Pancreas (tissue), 10 donors: ENCODE measurements at regions not wholly inside any gene's neighbourhood (a gene's known extent, or its start where the extent isn't known, plus 50 kb on each side); places are given as distances from the start of the nearest gene placed in this dataset.
A peak's percentile ranks its signal among the peaks of the same experiment; 100 is the strongest.

Experiments used
- ATAC-seq, 4 donors: fragments of 200-7000 bp; cut with Tn5 transposase; one replicate each; pipeline versions ENCODE4 v1.8.0 to v1.9.1; 2020; ENCODE audit warnings: mild to moderate bottlenecking in 4 of 4, moderate library complexity in 4 of 4
- DNase-seq, 6 donors: peaks; one replicate each; pipeline ENCODE4 v3.0.0-alpha.2; 2020
- FAIRE-seq: peaks from 2 replicates; lab custom pipeline; 2012; peaks lifted over from hg19 to GRCh38; lab: Jason Lieb, UNC
- H3K27ac ChIP-seq, 4 donors: fragments of 200-600 bp; sonication (generic); 1 replicate in 3 of 4; 2 replicates in 1 of 4; pipeline versions ENCODE4 v1.5.0 to v1.8.0; 2020
- H3K27me3 ChIP-seq, 4 donors: fragments of 200-600 bp; one replicate each; pipeline ENCODE4 v1.8.0; 2021
- H3K36me3 ChIP-seq, 3 donors: fragments of 200-600 bp; sonication (generic) in 1 of 3; one replicate each; pipeline versions ENCODE4 v1.5.0 to v1.8.0; 2020 to 2021
- H3K4me1 ChIP-seq, 3 donors: fragments of 200-600 bp; one replicate each; pipeline ENCODE4 v1.8.0; 2021
- H3K4me3 ChIP-seq, 4 donors: fragments of 200-600 bp; sonication (generic) in 2 of 4; one replicate each; pipeline versions ENCODE4 v1.5.0 to v1.8.0; 2020 to 2021
- H3K9me3 ChIP-seq, 4 donors: fragments of 200-600 bp; one replicate each; pipeline ENCODE4 v1.8.0; 2021
- WGBS, 2 donors: extraction: QIAGEN DNeasy Blood & Tissue Kit; methylation state at CpG; one replicate each; pipeline ENCODE4 v1.1.7; 2013; 5-methylcytosine and 5-hydroxymethylcytosine counted together
- intact Hi-C, 3 donors: fragments of 100-400 bp; cut with DNase I; formaldehyde crosslinking; loops; one replicate each; pipeline versions ENCODE4 v1.11.1 to v1.14.2; 2022
- TF ChIP-seq, protein P1 (sequence below), 4 donors: fragments of 200-600 bp; sonication (generic) in 3 of 4; IDR thresholded peaks; one replicate each; pipeline versions ENCODE4 v1.5.0 to v1.8.0; 2021; ENCODE audit warnings: antibody characterized with exemption in 4 of 4
- donor health status: healthy with polysubstance abuse.
- donor health status: DM: no; HTN: no; CAD: no; lungs with moderate emphysema.
- donor health status: DM: no; HTN: no; CAD: no.
- donor health status: control.
- donor health status: control.
- donor health status: Bipolar disorder and iron deficiency.
- donor health status: DM: yes; HTN: yes; CAD: no.
- donor health status: DM: no; HTN: no; CAD: no.
- donor health status: DM: no; HTN: no; CAD: no.
- donor health status: DM: yes; HTN: yes; CAD: no.

DNA sequence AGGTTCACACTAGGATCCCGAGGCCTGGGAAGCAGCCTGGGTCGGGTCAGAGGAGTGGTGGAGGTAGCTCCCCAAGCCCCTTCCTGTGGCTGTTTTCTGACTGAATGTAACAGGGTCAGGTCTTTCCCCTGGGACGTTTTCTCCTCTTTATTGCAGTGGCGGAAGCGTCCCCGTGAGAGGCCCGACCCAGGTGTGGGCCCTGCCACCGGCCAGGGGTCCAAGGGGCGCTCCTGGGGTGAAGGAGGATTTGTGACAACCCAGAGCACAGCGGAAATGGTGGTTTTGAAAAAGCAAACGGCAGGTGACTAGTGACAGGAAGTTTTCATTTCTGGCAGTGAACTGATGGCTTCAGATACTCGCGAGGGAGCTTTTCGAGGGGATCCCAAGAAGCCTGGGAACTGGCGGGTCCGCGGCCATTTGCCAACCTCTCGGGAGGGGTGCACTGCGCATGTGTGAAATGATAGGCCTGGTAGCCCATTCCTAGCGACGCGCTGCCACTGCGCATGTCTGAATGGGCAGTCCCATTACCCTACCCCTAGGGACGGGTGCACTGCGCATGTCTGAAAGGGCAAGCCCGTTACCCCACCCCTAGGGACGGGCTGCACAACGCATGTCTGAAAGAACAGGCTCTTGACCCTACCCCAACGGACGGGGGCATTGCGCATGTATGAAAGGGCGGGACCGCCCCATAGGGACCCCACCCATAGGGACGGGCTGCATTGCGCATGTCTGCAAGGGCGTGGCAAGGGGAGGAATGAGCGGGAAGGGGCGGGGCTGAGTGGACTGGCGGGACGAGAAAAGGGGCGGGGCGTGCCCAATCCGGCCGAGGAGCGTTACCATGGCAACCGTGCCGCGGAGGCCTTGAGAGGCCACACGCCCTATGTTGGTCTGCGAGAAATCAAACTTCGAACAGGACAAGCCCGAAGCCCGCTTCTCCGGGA lies 1747.9 kb downstream of the TP53TG3F start:
- H3K4me1 ChIP-seq = no peaks in the 10 kb centered on the region
- no peaks in the 10 kb centered on the region for H3K27me3 ChIP-seq
- H3K27ac ChIP-seq = no peak overlapping the region
- WGBS, 2 donors = 37 to 50% methylated on average over 54 of the region's 54 CpGs
- FAIRE-seq (no peak), DNase-seq (peak in 3 of 6 donors; percentile 22 to 82 (median 53)), ATAC-seq (peak; percentile 38 to 80 (median 46))
- H3K36me3 ChIP-seq = no peaks in the 10 kb centered on the region
- no peaks in the 10 kb centered on the region for H3K9me3 ChIP-seq
- TF ChIP-seq, protein P1, sequence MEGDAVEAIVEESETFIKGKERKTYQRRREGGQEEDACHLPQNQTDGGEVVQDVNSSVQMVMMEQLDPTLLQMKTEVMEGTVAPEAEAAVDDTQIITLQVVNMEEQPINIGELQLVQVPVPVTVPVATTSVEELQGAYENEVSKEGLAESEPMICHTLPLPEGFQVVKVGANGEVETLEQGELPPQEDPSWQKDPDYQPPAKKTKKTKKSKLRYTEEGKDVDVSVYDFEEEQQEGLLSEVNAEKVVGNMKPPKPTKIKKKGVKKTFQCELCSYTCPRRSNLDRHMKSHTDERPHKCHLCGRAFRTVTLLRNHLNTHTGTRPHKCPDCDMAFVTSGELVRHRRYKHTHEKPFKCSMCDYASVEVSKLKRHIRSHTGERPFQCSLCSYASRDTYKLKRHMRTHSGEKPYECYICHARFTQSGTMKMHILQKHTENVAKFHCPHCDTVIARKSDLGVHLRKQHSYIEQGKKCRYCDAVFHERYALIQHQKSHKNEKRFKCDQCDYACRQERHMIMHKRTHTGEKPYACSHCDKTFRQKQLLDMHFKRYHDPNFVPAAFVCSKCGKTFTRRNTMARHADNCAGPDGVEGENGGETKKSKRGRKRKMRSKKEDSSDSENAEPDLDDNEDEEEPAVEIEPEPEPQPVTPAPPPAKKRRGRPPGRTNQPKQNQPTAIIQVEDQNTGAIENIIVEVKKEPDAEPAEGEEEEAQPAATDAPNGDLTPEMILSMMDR (IDR thresholded peaks at IDR 0.05) = no peak
- intact Hi-C loops = no loop called here
- no peak overlapping the region for H3K4me3 ChIP-seq

DNA sequence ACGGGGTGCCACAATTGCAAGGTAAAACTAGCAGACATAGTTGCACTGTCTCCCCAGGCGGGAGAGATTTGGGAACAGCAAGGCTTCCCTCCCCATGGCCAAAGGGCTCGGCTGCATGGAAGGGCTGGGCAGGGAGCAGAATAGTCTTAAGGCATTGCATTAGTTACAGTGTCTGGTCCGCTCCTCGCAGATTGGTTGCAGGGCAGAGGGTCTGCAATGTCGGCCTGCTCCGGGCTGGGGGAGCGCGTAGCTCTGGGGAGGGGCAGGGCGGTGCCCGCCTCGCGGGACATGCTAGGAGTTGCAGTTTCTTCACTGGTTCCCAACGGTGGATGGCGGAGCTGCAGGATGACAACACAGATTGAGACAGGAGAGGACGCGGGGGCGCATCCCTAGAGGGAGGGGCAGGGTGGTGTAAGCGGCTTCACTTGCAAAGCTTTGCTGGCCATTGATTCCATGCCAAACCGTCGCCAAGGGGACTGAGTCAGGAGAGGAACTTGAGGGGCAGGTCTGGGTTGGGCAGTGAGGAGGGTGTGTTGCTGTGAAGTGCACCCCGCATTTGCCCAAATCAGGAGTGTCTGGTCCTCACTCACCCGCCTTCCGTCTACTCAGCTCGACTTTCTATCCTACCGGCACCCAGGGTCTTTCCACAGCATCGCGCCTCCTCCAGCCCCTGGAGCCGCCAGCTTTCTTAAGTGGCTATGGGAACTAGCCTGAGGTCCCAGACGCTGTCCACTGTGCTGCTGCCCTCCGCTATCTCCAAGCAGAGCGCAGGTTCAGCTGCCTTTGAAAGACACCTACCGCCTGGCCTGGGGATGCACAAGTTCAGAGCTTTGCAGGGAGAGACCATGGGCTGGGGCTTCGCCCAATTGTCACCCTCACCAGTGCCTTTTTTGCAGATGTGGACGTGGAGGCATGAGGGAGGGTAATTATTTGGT lies 1748.9 kb downstream of the TP53TG3F start:
- no peak overlapping the region for H3K27ac ChIP-seq
- FAIRE-seq = no peak
- WGBS, 2 donors = 46 to 55% methylated on average over 33 to 35 of the region's 35 CpGs
- TF ChIP-seq, protein P1 (IDR thresholded peaks at IDR 0.05) = no peak
- H3K27me3 ChIP-seq = no peaks in the 10 kb centered on the region
- H3K9me3 ChIP-seq = no peaks in the 10 kb centered on the region
- H3K4me3 ChIP-seq = no peak overlapping the region
- no peak for ATAC-seq
- DNase-seq = peak in 1 of 6 donors; percentile 62
- intact Hi-C loops = no loop called here
- no peaks in the 10 kb centered on the region for H3K4me1 ChIP-seq
- H3K36me3 ChIP-seq = no peaks in the 10 kb centered on the region

DNA sequence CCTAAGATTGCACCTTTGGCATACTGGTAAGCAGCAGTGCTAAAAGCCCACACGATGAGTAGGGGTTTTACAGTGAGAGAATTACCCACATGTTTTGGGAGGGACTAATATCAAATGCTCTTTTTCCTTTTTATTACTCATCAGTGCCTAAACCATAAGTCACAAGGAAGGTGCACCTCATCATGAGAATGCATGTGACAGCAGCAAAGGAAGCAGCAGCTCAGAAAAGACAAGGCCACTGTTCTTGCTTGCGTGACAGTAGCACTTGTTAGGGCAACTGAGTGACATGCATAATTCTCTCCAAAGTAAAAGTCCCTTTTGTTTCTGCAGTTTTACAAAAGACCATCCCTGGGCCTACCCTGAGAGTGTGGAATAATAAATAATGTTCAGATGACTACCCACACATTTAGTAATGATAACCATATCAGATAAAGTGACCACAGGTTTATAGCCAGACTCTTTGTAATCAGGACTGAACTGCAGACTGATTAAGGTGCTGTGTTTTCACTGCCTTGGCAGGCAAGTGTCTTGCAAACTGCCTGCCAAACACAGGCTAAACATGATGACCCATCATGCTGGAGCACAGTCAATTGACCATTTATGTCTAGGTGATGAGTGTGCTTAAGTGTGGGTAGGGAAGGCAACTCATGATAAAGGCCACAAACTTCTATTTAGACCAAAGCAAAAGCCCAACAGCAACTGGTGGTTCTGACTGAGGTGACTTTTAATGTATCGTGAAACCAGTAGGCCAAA lies 1751.4 kb downstream of the TP53TG3F start:
- FAIRE-seq (no peak), DNase-seq (no peak), ATAC-seq (no peak)
- intact Hi-C loops = no loop called here
- Histone ChIP-seq H3K9me3 (no peaks in the 10 kb centered on the region), H3K36me3 (no peaks in the 10 kb centered on the region), H3K4me3 (no peak overlapping the region), H3K27me3 (no peaks in the 10 kb centered on the region), H3K4me1 (no peaks in the 10 kb centered on the region), H3K27ac (no peak overlapping the region)
- WGBS, 2 donors = 39 to 43% methylated on average over 3 of the region's 3 CpGs
- TF ChIP-seq, protein P1 (IDR thresholded peaks at IDR 0.05) = no peak

DNA sequence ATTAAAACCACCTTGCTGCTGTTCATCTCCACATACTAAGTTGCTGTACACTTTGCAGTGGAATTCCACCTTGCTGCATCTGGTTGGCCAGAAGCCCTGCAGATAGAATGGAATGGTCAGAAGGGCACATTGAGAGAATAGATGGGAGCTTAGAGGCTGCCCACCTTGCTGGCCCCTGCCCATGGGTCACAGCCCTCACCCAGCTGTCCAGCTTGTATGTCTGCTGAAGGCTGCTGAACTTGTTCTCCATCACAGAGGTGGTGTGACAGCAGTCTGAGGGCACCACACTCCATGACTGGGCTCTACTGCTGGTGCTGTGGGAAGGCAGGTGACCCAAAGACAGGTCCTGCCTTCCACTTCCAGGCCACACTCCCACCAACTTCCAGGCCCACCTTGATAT lies 1755.4 kb downstream of the TP53TG3F start:
- Histone ChIP-seq H3K27me3 (no peaks in the 10 kb centered on the region), H3K4me3 (no peak overlapping the region), H3K36me3 (no peaks in the 10 kb centered on the region), H3K27ac (no peak overlapping the region), H3K4me1 (no peaks in the 10 kb centered on the region), H3K9me3 (no peaks in the 10 kb centered on the region)
- TF ChIP-seq, protein P1 (IDR thresholded peaks at IDR 0.05) = no peak
- ATAC-seq (no peak), DNase-seq (no peak), FAIRE-seq (no peak)
- intact Hi-C loops = no loop called here
